ENCODE measurements at regions not wholly inside any gene's neighbourhood (a gene's known extent, or its start where the extent isn't known, plus 50 kb on each side); places are given as distances from the start of the nearest gene placed in this dataset.

- Mint-ChIP-seq H3K4me1 (peaks cover 3% of the 10 kb centered on the region; the same call in 2 of the 3 replicates), H3K27me3 (ENCODE audit: insufficient read depth, low read depth, poor library complexity) (no peaks in the 10 kb centered on the region), H3K27ac (no peak overlapping the region), H3K36me3 (ENCODE audit: low read depth) (no peaks in the 10 kb centered on the region; the same call in 2 of the 3 replicates), H3K9me3 (no peaks in the 10 kb centered on the region), H3K4me3 (no peak overlapping the region)
- Histone ChIP-seq H3K27me3 (ENCODE audit: insufficient read depth) (no peaks in the 10 kb centered on the region), H3K27ac (ENCODE audit: low read depth) (no peak overlapping the region), H4K20me1 (replicated peaks; ENCODE audit: insufficient read depth) (no peaks in the 10 kb centered on the region), H3K36me3 (ENCODE audit: insufficient read depth) (no peaks in the 10 kb centered on the region), H3K79me2 (replicated peaks; ENCODE audit: insufficient read depth) (no peaks in the 10 kb centered on the region), H2AFZ (no peak overlapping the region), H3K4me1 (ENCODE audit: insufficient read depth) (no peaks in the 10 kb centered on the region), H3K9me2 (ENCODE audit: insufficient read depth) (no peaks in the 10 kb centered on the region), H3K4me3 (no peak overlapping the region), H3K4me2 (no peak overlapping the region), H3F3A (replicated peaks; ENCODE audit: low read depth) (no peaks in the 10 kb centered on the region)
- no peak for DNase-seq (ENCODE audit: low spot score)
- no peak for ATAC-seq
- TF ChIP-seq, protein P1, sequence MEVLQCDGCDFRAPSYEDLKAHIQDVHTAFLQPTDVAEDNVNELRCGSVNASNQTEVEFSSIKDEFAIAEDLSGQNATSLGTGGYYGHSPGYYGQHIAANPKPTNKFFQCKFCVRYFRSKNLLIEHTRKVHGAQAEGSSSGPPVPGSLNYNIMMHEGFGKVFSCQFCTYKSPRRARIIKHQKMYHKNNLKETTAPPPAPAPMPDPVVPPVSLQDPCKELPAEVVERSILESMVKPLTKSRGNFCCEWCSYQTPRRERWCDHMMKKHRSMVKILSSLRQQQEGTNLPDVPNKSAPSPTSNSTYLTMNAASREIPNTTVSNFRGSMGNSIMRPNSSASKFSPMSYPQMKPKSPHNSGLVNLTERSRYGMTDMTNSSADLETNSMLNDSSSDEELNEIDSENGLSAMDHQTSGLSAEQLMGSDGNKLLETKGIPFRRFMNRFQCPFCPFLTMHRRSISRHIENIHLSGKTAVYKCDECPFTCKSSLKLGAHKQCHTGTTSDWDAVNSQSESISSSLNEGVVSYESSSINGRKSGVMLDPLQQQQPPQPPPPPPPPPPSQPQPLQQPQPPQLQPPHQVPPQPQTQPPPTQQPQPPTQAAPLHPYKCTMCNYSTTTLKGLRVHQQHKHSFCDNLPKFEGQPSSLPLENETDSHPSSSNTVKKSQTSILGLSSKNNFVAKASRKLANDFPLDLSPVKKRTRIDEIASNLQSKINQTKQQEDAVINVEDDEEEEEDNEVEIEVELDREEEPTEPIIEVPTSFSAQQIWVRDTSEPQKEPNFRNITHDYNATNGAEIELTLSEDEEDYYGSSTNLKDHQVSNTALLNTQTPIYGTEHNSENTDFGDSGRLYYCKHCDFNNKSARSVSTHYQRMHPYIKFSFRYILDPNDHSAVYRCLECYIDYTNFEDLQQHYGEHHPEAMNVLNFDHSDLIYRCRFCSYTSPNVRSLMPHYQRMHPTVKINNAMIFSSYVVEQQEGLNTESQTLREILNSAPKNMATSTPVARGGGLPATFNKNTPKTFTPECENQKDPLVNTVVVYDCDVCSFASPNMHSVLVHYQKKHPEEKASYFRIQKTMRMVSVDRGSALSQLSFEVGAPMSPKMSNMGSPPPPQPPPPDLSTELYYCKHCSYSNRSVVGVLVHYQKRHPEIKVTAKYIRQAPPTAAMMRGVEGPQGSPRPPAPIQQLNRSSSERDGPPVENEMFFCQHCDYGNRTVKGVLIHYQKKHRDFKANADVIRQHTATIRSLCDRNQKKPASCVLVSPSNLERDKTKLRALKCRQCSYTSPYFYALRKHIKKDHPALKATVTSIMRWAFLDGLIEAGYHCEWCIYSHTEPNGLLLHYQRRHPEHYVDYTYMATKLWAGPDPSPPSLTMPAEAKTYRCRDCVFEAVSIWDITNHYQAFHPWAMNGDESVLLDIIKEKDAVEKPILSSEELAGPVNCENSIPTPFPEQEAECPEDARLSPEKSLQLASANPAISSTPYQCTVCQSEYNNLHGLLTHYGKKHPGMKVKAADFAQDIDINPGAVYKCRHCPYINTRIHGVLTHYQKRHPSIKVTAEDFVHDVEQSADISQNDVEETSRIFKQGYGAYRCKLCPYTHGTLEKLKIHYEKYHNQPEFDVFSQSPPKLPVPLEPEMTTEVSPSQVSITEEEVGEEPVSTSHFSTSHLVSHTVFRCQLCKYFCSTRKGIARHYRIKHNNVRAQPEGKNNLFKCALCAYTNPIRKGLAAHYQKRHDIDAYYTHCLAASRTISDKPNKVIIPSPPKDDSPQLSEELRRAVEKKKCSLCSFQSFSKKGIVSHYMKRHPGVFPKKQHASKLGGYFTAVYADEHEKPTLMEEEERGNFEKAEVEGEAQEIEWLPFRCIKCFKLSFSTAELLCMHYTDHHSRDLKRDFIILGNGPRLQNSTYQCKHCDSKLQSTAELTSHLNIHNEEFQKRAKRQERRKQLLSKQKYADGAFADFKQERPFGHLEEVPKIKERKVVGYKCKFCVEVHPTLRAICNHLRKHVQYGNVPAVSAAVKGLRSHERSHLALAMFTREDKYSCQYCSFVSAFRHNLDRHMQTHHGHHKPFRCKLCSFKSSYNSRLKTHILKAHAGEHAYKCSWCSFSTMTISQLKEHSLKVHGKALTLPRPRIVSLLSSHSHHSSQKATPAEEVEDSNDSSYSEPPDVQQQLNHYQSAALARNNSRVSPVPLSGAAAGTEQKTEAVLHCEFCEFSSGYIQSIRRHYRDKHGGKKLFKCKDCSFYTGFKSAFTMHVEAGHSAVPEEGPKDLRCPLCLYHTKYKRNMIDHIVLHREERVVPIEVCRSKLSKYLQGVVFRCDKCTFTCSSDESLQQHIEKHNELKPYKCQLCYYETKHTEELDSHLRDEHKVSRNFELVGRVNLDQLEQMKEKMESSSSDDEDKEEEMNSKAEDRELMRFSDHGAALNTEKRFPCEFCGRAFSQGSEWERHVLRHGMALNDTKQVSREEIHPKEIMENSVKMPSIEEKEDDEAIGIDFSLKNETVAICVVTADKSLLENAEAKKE (CRISPR knock-in tag; IDR thresholded peaks at IDR 0.05): no peak
- no peak for TF ChIP-seq POLR2AphosphoS5 (IDR thresholded peaks at IDR 0.05; ENCODE audit: low read depth)
- TF ChIP-seq EZH2 (IDR thresholded peaks at IDR 0.05; ENCODE audit: low read depth, unreplicated experiment): no peak
- TF ChIP-seq REST (IDR thresholded peaks at IDR 0.05; ENCODE audit: unreplicated experiment): no peak
- TF ChIP-seq ETS1 (IDR thresholded peaks at IDR 0.05): no peak
- TF ChIP-seq ZNF114 (CRISPR knock-in tag; IDR thresholded peaks at IDR 0.05): no peak
- no peak for TF ChIP-seq EZH2phosphoT487 (IDR thresholded peaks at IDR 0.05; ENCODE audit: unreplicated experiment)
- TF ChIP-seq NANOG (IDR thresholded peaks at IDR 0.05; ENCODE audit: borderline replicate concordance): no peak
These were observed 249.5 kb downstream of the MAN2A1 start for GRCh38 chr5:109939116-109939682.

Measured in GM23338 (cell line).